GM19025 (cell line): ENCODE measurements at regions not wholly inside any gene's neighbourhood (a gene's known extent, or its start where the extent isn't known, plus 50 kb on each side); places are given as distances from the start of the nearest gene placed in this dataset.

ENCODE experiments used
- ATAC-seq: cut with Tn5 transposase; IDR thresholded peaks from one replicate; pipeline ENCODE4 v1.9.1; 2021; ENCODE audit warnings: mild to moderate bottlenecking, low read depth, moderate library complexity; ENCODE audit not compliant: unreplicated experiment

DNA sequence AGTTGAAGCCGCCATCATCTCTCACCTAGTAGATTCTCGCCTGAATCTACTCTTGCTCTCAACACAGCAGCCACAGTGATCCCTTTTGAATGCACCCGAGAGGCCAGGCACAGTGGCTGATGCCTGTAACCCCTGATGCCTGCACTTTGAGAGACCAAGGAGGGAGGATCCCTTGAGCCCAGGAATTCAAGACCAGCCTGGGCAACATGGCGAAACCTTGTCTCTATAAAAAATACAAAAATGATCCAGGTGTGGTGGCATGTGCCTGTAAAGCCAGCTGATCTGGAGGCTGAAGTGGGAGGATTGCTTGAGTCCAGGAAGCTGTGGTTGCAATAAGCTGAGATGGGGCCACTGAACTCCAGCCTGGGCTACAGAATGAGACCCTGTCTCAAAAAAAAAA is 60.3 kb upstream of the EML4 start:
- no peak for ATAC-seq

DNA sequence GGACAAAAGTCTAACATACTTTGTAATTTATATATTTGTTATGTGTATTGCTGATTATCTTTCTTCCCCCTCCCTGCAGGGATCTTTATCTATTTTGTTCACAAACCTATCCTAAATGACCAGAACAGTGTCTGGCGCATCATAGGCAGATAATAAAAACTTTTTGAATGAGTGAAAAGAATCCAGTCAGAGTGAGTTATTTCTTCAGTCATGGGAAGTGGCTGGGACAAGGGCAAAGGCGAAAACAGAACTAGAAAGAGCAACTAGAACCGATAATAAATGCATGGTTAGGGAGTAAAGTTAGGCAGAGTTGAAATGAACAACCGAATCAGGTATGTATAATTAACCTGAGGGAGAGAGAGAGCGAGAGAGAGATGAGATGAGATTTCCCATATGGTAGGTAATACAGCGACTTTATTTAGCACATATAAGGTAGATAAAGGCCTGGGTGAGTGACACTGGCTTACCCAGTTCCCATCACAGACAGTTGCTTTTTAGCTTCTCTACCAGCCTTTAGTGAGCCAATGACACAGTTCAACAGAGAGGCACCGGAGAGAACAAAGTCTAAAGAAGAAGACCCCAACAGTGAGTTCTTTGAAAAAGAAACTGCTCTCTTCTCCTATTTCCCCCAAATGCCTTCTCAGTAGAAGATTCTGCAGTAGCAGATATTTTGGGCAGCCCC is 59.1 kb upstream of the EML4 start:
- no peak for ATAC-seq

DNA sequence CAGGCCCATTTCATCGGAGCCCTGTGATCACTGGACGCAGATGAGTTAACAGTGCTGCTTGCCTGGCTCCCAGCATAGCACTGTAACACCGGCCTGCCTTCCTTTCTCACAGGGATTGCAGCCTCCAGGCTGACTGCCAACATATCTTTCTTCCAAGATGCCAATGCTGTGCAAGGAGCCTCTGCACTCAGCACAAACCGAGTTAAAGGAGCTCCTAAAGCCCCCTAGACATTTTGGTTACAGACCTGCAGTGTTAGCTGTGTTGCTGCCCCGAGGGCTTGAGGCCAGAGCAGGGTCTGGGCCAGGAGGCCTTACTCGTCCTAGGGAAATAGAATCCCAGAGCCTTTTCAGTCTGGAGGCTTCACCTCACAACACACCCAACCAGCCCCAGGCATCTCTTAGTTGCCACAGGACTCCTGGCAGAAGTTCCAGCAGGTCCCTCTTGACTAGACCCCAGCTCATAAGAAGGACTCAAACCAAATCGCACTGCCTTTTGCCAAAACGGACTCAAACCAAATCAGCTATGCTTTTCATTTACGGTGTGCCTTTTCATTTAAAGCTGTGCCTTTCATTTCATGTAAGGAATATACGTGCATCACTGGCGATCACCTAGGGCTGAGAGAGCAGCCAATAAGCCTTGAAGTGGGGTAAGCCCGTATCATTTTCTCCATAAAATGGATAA is 58.4 kb upstream of the EML4 start:
- ATAC-seq, result no peak

DNA sequence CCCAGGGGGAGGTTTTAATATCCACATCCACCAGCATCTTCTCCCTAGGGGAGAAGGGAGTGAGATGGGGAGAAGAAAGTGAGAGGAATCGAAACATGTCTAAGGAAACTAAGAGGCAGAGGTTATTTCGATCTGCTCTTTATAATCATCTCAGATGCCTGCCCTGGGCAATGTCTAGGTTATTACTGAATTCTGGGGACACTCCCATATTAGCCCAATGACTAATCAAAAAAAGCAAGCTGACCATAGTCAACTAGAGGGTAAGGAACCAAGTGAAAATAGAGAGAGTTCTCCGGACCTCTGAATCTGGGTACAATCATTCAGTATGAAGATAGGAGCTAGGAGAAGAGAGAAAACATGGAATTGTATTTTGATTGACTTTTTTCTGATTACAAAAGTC is 56.7 kb upstream of the EML4 start:
- no peak for ATAC-seq

DNA sequence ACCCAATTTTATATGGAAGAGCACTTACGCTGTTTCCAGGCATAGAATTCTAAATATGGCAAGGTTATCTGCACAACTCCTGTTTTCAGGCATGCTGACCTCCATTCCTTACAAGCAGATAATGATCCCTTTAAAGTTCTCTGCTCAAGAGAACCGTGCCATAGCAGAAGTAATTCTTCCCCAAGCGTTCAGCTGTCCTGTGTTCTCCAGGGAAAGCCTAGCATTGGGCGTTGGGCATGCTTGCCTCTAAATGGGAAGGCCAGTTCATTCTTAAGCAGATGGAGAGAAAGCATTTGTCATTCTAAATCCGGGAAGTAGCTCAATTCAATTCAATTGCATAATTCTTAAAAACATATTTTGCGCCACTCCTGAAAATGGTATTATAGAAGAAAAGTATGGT is 55.7 kb upstream of the EML4 start:
- ATAC-seq, result no peak

DNA sequence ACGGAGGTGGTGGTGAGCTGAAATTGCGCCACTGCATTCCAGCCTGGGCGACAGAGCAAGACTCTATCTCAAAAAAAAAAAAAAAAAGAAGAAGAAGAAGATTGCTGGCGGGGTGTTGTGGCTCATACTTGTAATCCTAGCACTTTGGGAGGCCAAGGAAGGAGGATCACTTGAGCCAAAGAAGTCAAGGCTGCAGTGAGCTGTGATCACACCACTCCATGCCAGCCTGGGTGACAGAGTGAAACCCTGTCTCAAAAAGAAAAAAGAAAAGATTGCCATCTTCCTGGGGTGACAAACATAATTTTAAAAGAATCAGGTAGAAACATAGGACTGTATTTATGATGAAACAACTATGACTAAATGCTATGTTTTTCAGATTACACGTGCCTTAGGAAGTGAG is 55.1 kb upstream of the EML4 start:
- no peak for ATAC-seq

DNA sequence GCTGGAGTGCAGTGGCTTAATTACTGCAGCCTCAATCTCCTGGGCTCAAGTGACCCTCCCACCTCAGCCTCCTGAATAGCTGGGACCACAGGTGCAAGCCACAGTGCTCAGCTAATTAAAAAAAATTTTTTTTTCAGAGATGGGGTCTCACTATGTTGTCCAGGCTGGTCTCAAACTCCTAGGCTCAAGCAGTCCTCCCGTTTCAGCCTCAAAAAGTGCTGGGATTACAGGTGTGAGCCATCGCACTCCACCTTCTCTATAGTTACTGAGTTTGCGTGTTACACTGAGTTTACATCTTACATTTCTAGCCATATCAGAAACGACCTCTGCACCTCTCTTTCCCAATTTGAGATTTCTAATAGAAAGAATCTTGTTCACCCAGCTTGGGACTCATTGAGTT is 53.6 kb upstream of the EML4 start:
- no peak for ATAC-seq

DNA sequence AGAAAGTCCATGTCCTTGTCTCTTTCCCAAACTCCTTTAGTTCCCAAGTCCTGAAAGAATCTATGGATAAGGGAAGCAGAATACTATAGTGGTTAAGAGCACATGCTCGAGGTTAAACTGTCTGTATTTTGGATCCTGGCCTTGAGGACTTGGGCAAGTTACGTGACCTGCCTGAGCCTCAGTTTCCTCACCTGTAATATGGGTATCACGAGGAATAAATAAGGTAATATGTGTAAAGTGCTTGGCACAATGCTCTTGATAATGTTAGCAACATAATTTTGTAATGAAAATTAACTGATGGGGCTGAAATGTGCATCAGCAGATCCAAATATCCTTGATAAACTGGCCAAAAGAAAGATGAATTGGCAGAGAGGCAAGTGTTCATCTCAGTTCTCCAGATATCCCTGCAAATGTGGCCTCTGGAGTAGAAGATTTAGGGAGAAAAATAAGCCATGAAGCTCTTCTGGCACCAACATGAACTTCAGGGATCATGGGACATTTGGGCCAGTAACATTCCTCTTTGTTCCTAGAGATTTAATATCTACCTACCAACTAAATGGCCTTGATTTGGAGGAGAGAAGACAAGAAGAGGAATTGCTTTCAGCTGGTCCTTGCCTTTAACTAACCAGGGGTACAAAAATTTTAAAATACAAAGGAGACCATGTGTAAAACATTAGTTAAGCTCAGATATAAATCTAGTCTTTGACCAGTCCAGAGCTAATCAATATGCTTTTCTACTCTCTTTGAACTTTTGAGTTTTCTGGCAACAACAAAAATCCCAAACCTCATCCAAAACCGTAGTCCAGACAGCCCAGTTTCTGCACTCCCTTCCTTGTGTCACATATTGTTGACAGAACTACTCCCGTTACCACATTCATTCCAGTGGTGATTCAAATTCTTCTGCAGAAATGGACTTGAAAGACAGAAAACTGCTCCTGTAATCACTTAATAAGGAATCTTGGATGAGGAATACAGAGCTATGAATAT is 52.7 kb upstream of the EML4 start:
- ATAC-seq, result no peak

DNA sequence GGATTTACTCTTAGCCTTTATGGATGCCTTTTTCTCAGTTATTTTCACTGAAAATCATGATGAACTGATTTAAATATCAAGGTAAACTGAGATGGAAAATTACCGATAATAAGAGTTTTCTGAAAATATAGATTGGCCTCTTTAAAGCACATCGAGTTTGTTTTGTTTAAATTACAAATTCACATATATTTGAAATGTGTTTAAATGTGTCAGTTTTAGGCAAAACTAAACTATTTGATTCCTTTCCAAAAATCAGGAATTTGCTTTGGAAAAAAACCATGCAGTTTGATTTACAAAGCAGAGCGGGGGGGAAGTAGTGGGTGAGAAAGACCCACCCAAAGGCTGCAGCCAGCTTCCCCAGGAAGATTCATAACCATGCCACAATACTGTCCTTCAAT is 52.0 kb upstream of the EML4 start:
- ATAC-seq, result no peak

DNA sequence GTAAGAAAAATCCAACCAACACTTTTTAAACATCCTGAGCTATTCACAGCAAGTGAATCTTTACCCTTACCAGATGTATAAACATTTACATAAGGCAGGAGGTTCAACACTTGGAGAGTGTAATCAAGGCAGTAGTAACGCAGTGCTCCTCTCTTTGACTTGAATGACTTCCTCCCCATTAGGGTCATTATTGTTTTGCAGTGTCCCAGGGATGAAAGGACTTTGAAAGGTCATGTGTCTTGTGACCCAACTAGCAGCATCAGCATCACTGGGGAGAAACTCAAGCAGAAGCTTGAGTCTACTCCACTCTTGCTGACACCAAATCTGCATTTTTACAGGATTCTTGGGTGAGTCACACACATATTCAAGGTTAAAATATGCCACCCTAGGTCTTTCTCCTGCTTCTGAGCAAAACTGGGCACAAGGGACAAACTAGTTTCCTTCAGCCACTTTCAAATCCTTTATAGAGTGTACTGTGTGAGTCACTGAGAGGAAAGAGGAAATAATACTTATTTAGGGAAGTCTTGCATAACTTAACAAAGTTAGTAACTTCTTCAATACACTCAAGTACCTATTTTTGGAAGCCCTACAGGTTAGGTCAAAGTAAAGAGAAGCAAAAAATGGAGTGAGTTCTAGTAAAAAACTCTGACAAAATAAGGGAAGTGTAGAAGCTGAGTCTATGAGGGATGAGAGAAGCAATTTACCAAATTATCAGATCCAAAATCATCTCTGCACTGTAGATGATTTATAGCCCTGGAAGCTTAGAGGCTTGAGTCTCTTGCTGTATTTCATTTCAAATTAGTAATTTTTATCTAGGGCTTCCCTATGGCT is 51.0 kb upstream of the EML4 start:
- ATAC-seq, result peak; percentile 84

DNA sequence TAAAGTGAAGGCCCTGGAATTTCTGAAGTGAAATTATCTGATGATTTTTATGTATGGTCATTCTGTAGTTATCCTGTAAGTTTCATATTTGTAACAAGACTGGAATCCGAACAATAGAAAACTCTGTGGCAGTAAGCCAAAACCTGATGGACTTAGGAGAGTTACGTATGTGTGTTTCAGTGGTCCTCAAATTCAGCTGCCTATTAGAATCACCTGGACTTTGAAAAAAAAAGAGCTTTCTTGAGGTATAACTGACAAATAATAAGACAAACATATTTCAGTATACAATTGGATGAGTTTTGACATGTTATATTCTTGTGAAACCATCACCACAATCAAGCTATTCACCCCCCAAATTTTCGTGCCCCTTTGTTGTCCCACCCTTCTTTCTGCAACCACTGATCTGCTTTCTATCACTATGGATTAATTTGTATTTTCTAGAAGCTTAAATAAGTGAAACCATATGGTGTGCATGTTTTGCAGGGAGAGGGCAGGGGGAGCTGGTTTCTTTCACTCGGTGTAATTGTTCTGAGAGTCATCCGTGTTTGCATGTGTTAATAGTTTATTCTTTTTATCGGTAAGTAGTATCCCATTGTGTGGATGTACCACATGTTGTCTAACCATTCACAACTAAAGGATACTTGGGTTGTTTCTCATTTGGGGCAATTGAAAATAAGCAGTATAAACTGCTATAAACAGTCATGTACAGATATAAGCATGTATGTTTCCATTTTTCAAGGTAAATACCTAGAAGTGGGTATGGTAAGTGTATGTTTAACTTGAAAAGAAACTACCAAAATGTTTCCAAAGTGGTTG is 50.2 kb upstream of the EML4 start:
- no peak for ATAC-seq
